Gastrocnemius medialis (tissue), 4 donors: ENCODE measurements at regions not wholly inside any gene's neighbourhood (a gene's known extent, or its start where the extent isn't known, plus 50 kb on each side); places are given as distances from the start of the nearest gene placed in this dataset.

Experiments
- CTCF ChIP-seq, 5 experiments: fragments of 450-650 bp in 3 of 5; fragments of 200-600 bp in 2 of 5; sonication (generic) in 2 of 5; IDR thresholded peaks in 4 of 5; conservative IDR thresholded peaks in 1 of 5; 1 replicate in 4 of 5; 2 replicates in 1 of 5; pipeline ENCODE4 v1.5.1; 2016 to 2019; ENCODE audit warnings: antibody characterized with exemption in 5 of 5, mild to moderate bottlenecking in 3 of 5, moderate library complexity in 3 of 5
- POLR2A ChIP-seq, 2 donors: fragments of 450-650 bp; IDR thresholded peaks; one replicate each; pipeline ENCODE4 v1.6.1; 2017; ENCODE audit warnings: antibody characterized with exemption in 2 of 2, mild to moderate bottlenecking in 2 of 2, moderate library complexity in 2 of 2

GRCh38 chr6:169930799-169931198, 179.4 kb downstream of the ERMARD start:
- TF ChIP-seq CTCF (IDR thresholded peaks at IDR 0.05 in 4 of 5, conservative IDR thresholded peaks at IDR 0.05 in 1 of 5) (no peak), POLR2A (IDR thresholded peaks at IDR 0.05) (no peak)
